ENCODE measurements at regions not wholly inside any gene's neighbourhood (a gene's known extent, or its start where the extent isn't known, plus 50 kb on each side); places are given as distances from the start of the nearest gene placed in this dataset.

GRCh38 chr18:29862824-29863223 is 1179.7 kb downstream of the DSC3 start:
- TF ChIP-seq CTCF (IDR thresholded peaks at IDR 0.05) (no peak), POLR2A (IDR thresholded peaks at IDR 0.05) (no peak), EP300 (IDR thresholded peaks at IDR 0.05) (no peak)
